SK-N-SH (cell line): ENCODE measurements at regions not wholly inside any gene's neighbourhood (a gene's known extent, or its start where the extent isn't known, plus 50 kb on each side); places are given as distances from the start of the nearest gene placed in this dataset.

Experiments
- CTCF ChIA-PET: fragments of 300-600, 350-600 bp; formaldehyde crosslinking; extraction: SDS; loops from one replicate; lab custom pipeline; 2021; lab: Yijun Ruan, JAX
- POLR2A ChIA-PET: fragments of 350-600 bp; sonication (Branson Sonifier 250); formaldehyde crosslinking; extraction: SDS; loops from one replicate; lab custom pipeline; 2020; ENCODE audit warnings: antibody characterized with exemption, inconsistent platforms; lab: Yijun Ruan, JAX
- DNase-seq: peaks from one replicate; pipeline ENCODE4 v3.0.0; 2012
- H2AFZ ChIP-seq: fragments of 200-600 bp; sonication (generic); 2 replicates; pipeline ENCODE4 v1.8.1; 2016; ENCODE audit warnings: antibody characterized with exemption, mild to moderate bottlenecking, low read depth
- H3F3A ChIP-seq: fragments of 200-600 bp; sonication (generic); replicated peaks from 2 replicates; pipeline ENCODE3; 2016; ENCODE audit warnings: antibody characterized with exemption, mild to moderate bottlenecking; ENCODE audit not compliant: insufficient read depth
- H3K27ac ChIP-seq, 2 experiments: fragments of 200-500 bp in 1 of 2; fragments of 200-600 bp in 1 of 2; sonication (Bioruptor generic) in 1 of 2; sonication (generic), shearing (Covaris generic) in 1 of 2; 2 replicates each; pipeline versions ENCODE4 v1.5.1 to v1.6.1; 2014 to 2016; ENCODE audit warnings: low read depth in 2 of 2, inconsistent platforms in 1 of 2, low read length in 1 of 2, mild to moderate bottlenecking in 1 of 2, mixed read lengths in 1 of 2
- H3K27me3 ChIP-seq: fragments of 200-600 bp; sonication (generic), shearing (Covaris generic); 2 replicates; pipeline ENCODE4 v1.6.1; 2016; ENCODE audit warnings: mixed run types; ENCODE audit not compliant: insufficient read depth
- H3K36me3 ChIP-seq, 2 experiments: fragments of 200-500 bp in 1 of 2; fragments of 200-600 bp in 1 of 2; sonication (Bioruptor generic) in 1 of 2; sonication (generic) in 1 of 2; replicated peaks in 1 of 2; 2 replicates each; pipeline versions ENCODE3 to v1.5.1; 2014 to 2016; ENCODE audit warnings: low read length in 1 of 2, mild to moderate bottlenecking in 1 of 2; ENCODE audit not compliant: insufficient read depth in 2 of 2, control insufficient read depth in 1 of 2
- H3K4me1 ChIP-seq, 2 experiments: fragments of 200-500 bp in 1 of 2; fragments of 200-600 bp in 1 of 2; sonication (Bioruptor generic) in 1 of 2; sonication (generic), shearing (Covaris generic) in 1 of 2; 2 replicates each; pipeline versions ENCODE4 v1.5.1 to v1.6.1; 2014 to 2016; ENCODE audit warnings: low read depth in 1 of 2, low read length in 1 of 2, mixed run types in 1 of 2; ENCODE audit not compliant: insufficient read depth in 2 of 2, control insufficient read depth in 1 of 2
- H3K4me2 ChIP-seq: fragments of 200-600 bp; sonication (generic), shearing (Covaris generic); 2 replicates; pipeline ENCODE4 v1.6.1; 2017; ENCODE audit warnings: mixed run types
- H3K4me3 ChIP-seq, 2 experiments: fragments of 200-500 bp in 1 of 2; fragments of 200-600 bp in 1 of 2; sonication (Bioruptor generic) in 1 of 2; sonication (generic), shearing (Covaris generic) in 1 of 2; 2 replicates each; pipeline versions ENCODE4 v1.5.1 to v1.8.1; 2014 to 2016; ENCODE audit warnings: low read depth in 2 of 2, inconsistent platforms in 1 of 2, low read length in 1 of 2, mild to moderate bottlenecking in 1 of 2, mixed read lengths in 1 of 2, moderate library complexity in 1 of 2
- H3K79me2 ChIP-seq: fragments of 200-600 bp; sonication (generic); 2 replicates; pipeline ENCODE4 v1.8.1; 2017; ENCODE audit warnings: mild to moderate bottlenecking; ENCODE audit not compliant: insufficient read depth
- H3K9ac ChIP-seq: fragments of 200-600 bp; sonication (generic); 2 replicates; pipeline ENCODE4 v1.6.1; 2017; ENCODE audit warnings: mixed run types
- H3K9me2 ChIP-seq: fragments of 200-600 bp; sonication (generic); 2 replicates; pipeline ENCODE4 v1.6.1; 2017; ENCODE audit warnings: mixed run types
- H3K9me3 ChIP-seq: fragments of 200-600 bp; sonication (generic); 2 replicates; pipeline ENCODE4 v1.6.1; 2017; ENCODE audit warnings: mixed run types, mild to moderate bottlenecking, moderate library complexity
- H4K20me1 ChIP-seq: fragments of 200-600 bp; sonication (generic); 2 replicates; pipeline ENCODE4 v1.6.1; 2017; ENCODE audit warnings: mild to moderate bottlenecking, mixed run types; ENCODE audit not compliant: insufficient read depth
- CTCF ChIP-seq: fragments of 200-600 bp; sonication (generic); IDR thresholded peaks from 2 replicates; pipeline ENCODE4 v1.6.1; 2017; ENCODE audit warnings: antibody characterized with exemption, mild to moderate bottlenecking, moderate library complexity
- EZH2phosphoT487 ChIP-seq: fragments of 200-600 bp; sonication (generic); IDR thresholded peaks from 2 replicates; pipeline ENCODE4 v1.6.1; 2017; ENCODE audit warnings: low read depth, mixed run types, mild to moderate bottlenecking, antibody characterized with exemption, moderate library complexity, borderline replicate concordance
- FOXM1 ChIP-seq: IDR thresholded peaks from 2 replicates; pipeline ENCODE4 v1.4.0; 2012; ENCODE audit warnings: low read depth, mild to moderate bottlenecking
- GABPA ChIP-seq: IDR thresholded peaks from 2 replicates; pipeline ENCODE4 v1.4.0; 2012; ENCODE audit warnings: low read depth, mild to moderate bottlenecking
- IRF3 ChIP-seq: fragments of 150-350 bp; IDR thresholded peaks from 2 replicates; pipeline ENCODE4 v1.6.1; 2016; ENCODE audit warnings: mild to moderate bottlenecking, low read depth, low read length
- MEF2A ChIP-seq: IDR thresholded peaks from 2 replicates; pipeline ENCODE4 v1.4.0; 2012; ENCODE audit warnings: low read depth, borderline replicate concordance
- MXI1 ChIP-seq: IDR thresholded peaks from 2 replicates; pipeline ENCODE4 v1.6.1; 2012; ENCODE audit warnings: mild to moderate bottlenecking, low read depth, low read length, improper control_type of control experiment
- NRF1 ChIP-seq: IDR thresholded peaks from 2 replicates; pipeline ENCODE4 v1.6.1; 2012; ENCODE audit warnings: low read depth, mild to moderate bottlenecking, low read length
- RAD21 ChIP-seq: IDR thresholded peaks from 2 replicates; pipeline ENCODE4 v1.6.1; 2012; ENCODE audit warnings: mild to moderate bottlenecking, low read length
- RCOR1 ChIP-seq: fragments of 150-350 bp; IDR thresholded peaks from 2 replicates; pipeline ENCODE4 v1.6.1; 2017; ENCODE audit warnings: antibody characterized with exemption, low read length
- REST ChIP-seq: IDR thresholded peaks from 2 replicates; pipeline ENCODE4 v1.6.1; 2012; ENCODE audit warnings: mild to moderate bottlenecking, low read depth, low read length, moderate library complexity
- RFX5 ChIP-seq: IDR thresholded peaks from 2 replicates; pipeline ENCODE4 v1.6.1; 2012; ENCODE audit warnings: mild to moderate bottlenecking, improper control_type of control experiment, low read length
- SMC3 ChIP-seq: IDR thresholded peaks from 2 replicates; pipeline ENCODE4 v1.6.1; 2012; ENCODE audit warnings: low read depth, low read length, improper control_type of control experiment
- TAF1 ChIP-seq: IDR thresholded peaks from 2 replicates; pipeline ENCODE4 v1.6.1; 2012; ENCODE audit warnings: low read depth, mild to moderate bottlenecking, low read length, moderate library complexity, borderline replicate concordance
- TEAD4 ChIP-seq: IDR thresholded peaks from 2 replicates; pipeline ENCODE4 v1.4.0; 2012; ENCODE audit warnings: mild to moderate bottlenecking, borderline replicate concordance; ENCODE audit not compliant: insufficient read depth
- YY1 ChIP-seq: IDR thresholded peaks from 2 replicates; pipeline ENCODE4 v1.4.0; 2012; ENCODE audit warnings: low read depth, mild to moderate bottlenecking
- WGBS: methylation state at CpG from one replicate; pipeline ENCODE4 v1.1.6; 2017; ENCODE audit warnings: low lambda C conversion rate; 5-methylcytosine and 5-hydroxymethylcytosine counted together

GRCh38 chr6:68141190-68141589, 493.9 kb upstream of the ADGRB3 start:
- DNase-seq = no peak
- no peak overlapping the region for H3K27ac ChIP-seq
- TF ChIP-seq YY1 (no peak), EZH2phosphoT487 (no peak), GABPA (no peak), MXI1 (no peak), TEAD4 (no peak)
- H3K27me3 ChIP-seq = no peaks in the 10 kb centered on the region
- CTCF ChIA-PET = no interaction called here
- H3K4me3 ChIP-seq = no peak overlapping the region
- 19% methylated on average over 1 of the region's 1 CpG for WGBS
- H3K9ac ChIP-seq = no peak overlapping the region
- H4K20me1 ChIP-seq = no peaks in the 10 kb centered on the region
- H3K79me2 ChIP-seq = no peaks in the 10 kb centered on the region
- no peaks in the 10 kb centered on the region for H3F3A ChIP-seq
- H3K9me2 ChIP-seq = no peaks in the 10 kb centered on the region
- no peaks in the 10 kb centered on the region for H3K9me3 ChIP-seq
- no peak overlapping the region for H3K4me2 ChIP-seq
- H3K4me1 ChIP-seq = no peaks in the 10 kb centered on the region; a peak in 1 of 4 replicates
- no peaks in the 10 kb centered on the region for H3K36me3 ChIP-seq
- H2AFZ ChIP-seq = no peak overlapping the region
- POLR2A ChIA-PET = no interaction called here

GRCh38 chr6:68139130-68139529, 496.0 kb upstream of the ADGRB3 start:
- Histone ChIP-seq H3K27me3 (no peaks in the 10 kb centered on the region), H3K4me3 (no peak overlapping the region), H3K36me3 (no peaks in the 10 kb centered on the region), H3K9me3 (no peaks in the 10 kb centered on the region), H2AFZ (no peak overlapping the region), H3K9ac (no peak overlapping the region)
- POLR2A ChIA-PET = no interaction called here
- TF ChIP-seq RFX5 = no peak
- TF ChIP-seq RCOR1 = no peak
- no peak for TF ChIP-seq RAD21
- no peak for TF ChIP-seq SMC3
- TF ChIP-seq YY1 = no peak
- no peak for TF ChIP-seq FOXM1
- no peak for TF ChIP-seq IRF3
- no peak for TF ChIP-seq REST
- no peak for TF ChIP-seq MEF2A
- TF ChIP-seq CTCF = no peak
- TF ChIP-seq NRF1 = no peak
- TF ChIP-seq TAF1 = no peak
- TF ChIP-seq, all 33 proteins: peak for 0
- no peaks in the 10 kb centered on the region for H3F3A ChIP-seq
- 7% methylated on average over 1 of the region's 1 CpG for WGBS
- no peak for DNase-seq
- no peak overlapping the region for H3K4me2 ChIP-seq
- no peak overlapping the region for H3K27ac ChIP-seq
- H3K4me1 ChIP-seq = no peaks in the 10 kb centered on the region; a peak in 1 of 4 replicates
- no peaks in the 10 kb centered on the region for H3K79me2 ChIP-seq
- H3K9me2 ChIP-seq = no peaks in the 10 kb centered on the region
- CTCF ChIA-PET = no interaction called here
- no peaks in the 10 kb centered on the region for H4K20me1 ChIP-seq
